DOHH2 (cell line): ENCODE measurements at regions not wholly inside any gene's neighbourhood (a gene's known extent, or its start where the extent isn't known, plus 50 kb on each side); places are given as distances from the start of the nearest gene placed in this dataset.

ENCODE experiments used
- H3F3A ChIP-seq: fragments of 200-600 bp; sonication (generic), shearing (Covaris generic); 2 replicates; pipeline ENCODE4 v1.6.0; 2016; ENCODE audit warnings: antibody characterized with exemption, mild to moderate bottlenecking; ENCODE audit not compliant: control insufficient read depth, insufficient read depth
- H3K27ac ChIP-seq: fragments of 200-600 bp; sonication (generic); 2 replicates; pipeline ENCODE4 v1.5.1; 2014; ENCODE audit warnings: low read depth, mild to moderate bottlenecking, low read length, moderate library complexity
- H3K27me3 ChIP-seq: fragments of 200-600 bp; sonication (generic); 2 replicates; pipeline ENCODE4 v1.6.1; 2014; ENCODE audit warnings: mild to moderate bottlenecking, low read length, mixed read lengths; ENCODE audit not compliant: control insufficient read depth
- H3K36me3 ChIP-seq: fragments of 200-600 bp; sonication (generic); 2 replicates; pipeline ENCODE4 v1.6.1; 2014; ENCODE audit warnings: mild to moderate bottlenecking, low read length, moderate library complexity, mixed read lengths; ENCODE audit not compliant: control insufficient read depth
- H3K4me1 ChIP-seq: fragments of 200-600 bp; sonication (generic); 2 replicates; pipeline ENCODE4 v1.6.1; 2014; ENCODE audit warnings: mild to moderate bottlenecking, low read length, mixed read lengths; ENCODE audit not compliant: control insufficient read depth
- H3K4me2 ChIP-seq: fragments of 200-600 bp; sonication (generic); 2 replicates; pipeline ENCODE4 v1.6.0; 2014; ENCODE audit warnings: mild to moderate bottlenecking, low read length, moderate library complexity
- H3K4me3 ChIP-seq: fragments of 200-600 bp; sonication (generic); 2 replicates; pipeline ENCODE4 v1.5.1; 2014; ENCODE audit warnings: mild to moderate bottlenecking, low read length, mixed read lengths
- H3K79me2 ChIP-seq: fragments of 200-600 bp; sonication (generic); 2 replicates; pipeline ENCODE4 v1.6.1; 2014; ENCODE audit warnings: mild to moderate bottlenecking, low read length, mixed read lengths; ENCODE audit not compliant: control insufficient read depth
- H3K9me2 ChIP-seq: fragments of 200-600 bp; sonication (generic); replicated peaks from 2 replicates; pipeline ENCODE4 v1.6.1; 2014; ENCODE audit warnings: mild to moderate bottlenecking, low read length, mixed read lengths; ENCODE audit not compliant: control insufficient read depth
- H3K9me3 ChIP-seq: fragments of 200-600 bp; sonication (generic); 2 replicates; pipeline ENCODE4 v1.6.1; 2014; ENCODE audit warnings: antibody characterized with exemption, low read length, mixed read lengths; ENCODE audit not compliant: control insufficient read depth, insufficient read depth
- H4K20me1 ChIP-seq: fragments of 200-600 bp; sonication (generic); 2 replicates; pipeline ENCODE4 v1.6.0; 2014; ENCODE audit warnings: low read depth, mild to moderate bottlenecking, antibody characterized with exemption, low read length, moderate library complexity; ENCODE audit not compliant: control insufficient read depth, insufficient read depth
- EZH2phosphoT487 ChIP-seq: fragments of 200-600 bp; sonication (generic); IDR thresholded peaks from 2 replicates; pipeline ENCODE4 v1.6.1; 2017; ENCODE audit warnings: borderline replicate concordance, mild to moderate bottlenecking, antibody characterized with exemption, low read length, moderate library complexity, mixed read lengths
- TF ChIP-seq, protein P1 (sequence below): fragments of 200-600 bp; sonication (generic); IDR thresholded peaks from one replicate; pipeline ENCODE4 v1.5.1; 2014; ENCODE audit warnings: antibody characterized with exemption, mild to moderate bottlenecking, low read depth, low read length; ENCODE audit not compliant: poor library complexity, severe bottlenecking

GRCh38 chr12:78599366-78599765 is 265.2 kb upstream of the SYT1 start:
- H3K79me2 ChIP-seq = no peaks in the 10 kb centered on the region
- no peaks in the 10 kb centered on the region for H3K4me1 ChIP-seq
- H3K27ac ChIP-seq = no peak overlapping the region
- no peak for TF ChIP-seq EZH2phosphoT487
- TF ChIP-seq, protein P1, sequence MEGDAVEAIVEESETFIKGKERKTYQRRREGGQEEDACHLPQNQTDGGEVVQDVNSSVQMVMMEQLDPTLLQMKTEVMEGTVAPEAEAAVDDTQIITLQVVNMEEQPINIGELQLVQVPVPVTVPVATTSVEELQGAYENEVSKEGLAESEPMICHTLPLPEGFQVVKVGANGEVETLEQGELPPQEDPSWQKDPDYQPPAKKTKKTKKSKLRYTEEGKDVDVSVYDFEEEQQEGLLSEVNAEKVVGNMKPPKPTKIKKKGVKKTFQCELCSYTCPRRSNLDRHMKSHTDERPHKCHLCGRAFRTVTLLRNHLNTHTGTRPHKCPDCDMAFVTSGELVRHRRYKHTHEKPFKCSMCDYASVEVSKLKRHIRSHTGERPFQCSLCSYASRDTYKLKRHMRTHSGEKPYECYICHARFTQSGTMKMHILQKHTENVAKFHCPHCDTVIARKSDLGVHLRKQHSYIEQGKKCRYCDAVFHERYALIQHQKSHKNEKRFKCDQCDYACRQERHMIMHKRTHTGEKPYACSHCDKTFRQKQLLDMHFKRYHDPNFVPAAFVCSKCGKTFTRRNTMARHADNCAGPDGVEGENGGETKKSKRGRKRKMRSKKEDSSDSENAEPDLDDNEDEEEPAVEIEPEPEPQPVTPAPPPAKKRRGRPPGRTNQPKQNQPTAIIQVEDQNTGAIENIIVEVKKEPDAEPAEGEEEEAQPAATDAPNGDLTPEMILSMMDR = no peak
- H3K4me3 ChIP-seq = no peak overlapping the region
- no peaks in the 10 kb centered on the region for H3K36me3 ChIP-seq
- no peaks in the 10 kb centered on the region for H3F3A ChIP-seq
- no peaks in the 10 kb centered on the region for H3K27me3 ChIP-seq
- no peaks in the 10 kb centered on the region for H4K20me1 ChIP-seq
- no peaks in the 10 kb centered on the region for H3K9me3 ChIP-seq
- H3K9me2 ChIP-seq = no peaks in the 10 kb centered on the region
- no peak overlapping the region for H3K4me2 ChIP-seq

DNA sequence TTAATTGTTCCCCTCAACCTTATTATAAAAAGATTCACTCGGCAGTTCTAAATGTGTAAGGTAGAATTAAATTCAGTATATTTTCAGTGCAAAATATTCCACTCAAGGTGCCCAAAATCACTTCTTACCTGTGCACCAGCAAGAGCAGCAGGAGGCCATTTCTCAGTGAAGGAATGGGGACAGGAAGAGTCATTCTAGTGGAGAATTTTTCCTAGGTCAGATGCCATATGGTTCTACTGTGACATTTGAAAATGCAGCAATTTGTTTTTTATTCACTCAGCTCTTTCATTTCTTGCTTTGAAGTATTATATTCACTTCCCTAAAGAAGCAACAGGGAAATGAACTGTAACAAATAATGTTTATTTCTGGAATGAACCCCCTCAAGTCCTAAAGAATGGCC is 264.0 kb upstream of the SYT1 start:
- Histone ChIP-seq H3K27me3 (no peaks in the 10 kb centered on the region), H3F3A (no peaks in the 10 kb centered on the region), H4K20me1 (no peaks in the 10 kb centered on the region), H3K4me2 (no peak overlapping the region), H3K4me1 (no peaks in the 10 kb centered on the region), H3K4me3 (no peak overlapping the region), H3K79me2 (no peaks in the 10 kb centered on the region), H3K9me2 (no peaks in the 10 kb centered on the region), H3K36me3 (no peaks in the 10 kb centered on the region), H3K9me3 (no peaks in the 10 kb centered on the region), H3K27ac (no peak overlapping the region)
- TF ChIP-seq, protein P1 = no peak
- no peak for TF ChIP-seq EZH2phosphoT487

DNA sequence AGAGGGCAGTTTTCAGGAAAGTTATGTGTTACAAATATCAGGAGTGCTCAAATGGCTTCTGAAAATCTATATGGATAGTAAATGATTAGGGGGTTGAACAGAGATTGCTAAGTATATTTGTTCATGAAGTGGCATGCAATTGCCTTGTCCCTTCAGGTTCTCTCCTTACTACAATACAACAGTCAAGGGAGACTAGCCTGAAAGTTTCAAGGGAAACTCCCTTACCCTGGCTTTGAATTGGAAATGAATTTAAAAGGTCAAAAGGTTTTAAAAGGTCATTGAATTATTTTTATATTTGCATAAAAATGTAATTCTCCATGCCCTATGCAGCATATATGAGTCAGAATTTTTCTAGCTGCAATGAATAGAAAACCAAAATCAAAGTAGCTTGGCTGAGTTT is 253.1 kb upstream of the SYT1 start:
- no peak overlapping the region for H3K4me3 ChIP-seq

More for the DNA sequence above, 253.1 kb upstream of the SYT1 start:
- no peaks in the 10 kb centered on the region for H3K36me3 ChIP-seq
- no peaks in the 10 kb centered on the region for H3F3A ChIP-seq
- no peak overlapping the region for H3K4me2 ChIP-seq
- H3K9me2 ChIP-seq = no peaks in the 10 kb centered on the region
- no peak overlapping the region for H3K27ac ChIP-seq
- H3K79me2 ChIP-seq = no peaks in the 10 kb centered on the region
- no peaks in the 10 kb centered on the region for H3K27me3 ChIP-seq
- no peak for TF ChIP-seq EZH2phosphoT487
- TF ChIP-seq, protein P1 = no peak
- H4K20me1 ChIP-seq = no peaks in the 10 kb centered on the region
- H3K4me1 ChIP-seq = no peaks in the 10 kb centered on the region
- H3K9me3 ChIP-seq = no peaks in the 10 kb centered on the region
